Limb (tissue), 2 donors: ENCODE measurements at regions not wholly inside any gene's neighbourhood (a gene's known extent, or its start where the extent isn't known, plus 50 kb on each side); places are given as distances from the start of the nearest gene placed in this dataset.

Experiments used
- DNase-seq, 2 donors: peaks; one replicate each; pipeline ENCODE4 v3.0.0-alpha.2; 2016; ENCODE audit errors: extremely low spot score in 2 of 2

- no peak for DNase-seq
Measured at GRCh38 chr11:33417121-33417520, 159.9 kb downstream of the HIPK3 start.

GRCh38 chr11:33413301-33413700 lies 156.1 kb downstream of the HIPK3 start:
- DNase-seq, result no peak

- DNase-seq, result no peak
Measured at GRCh38 chr11:33412241-33412640, 155.1 kb downstream of the HIPK3 start.

- no peak for DNase-seq
Measured at GRCh38 chr11:33411751-33412150, 154.6 kb downstream of the HIPK3 start.

- DNase-seq, result no peak
Measured at GRCh38 chr11:33410086-33410765, 153.0 kb downstream of the HIPK3 start.
